H1 (cell line): ENCODE measurements at regions not wholly inside any gene's neighbourhood (a gene's known extent, or its start where the extent isn't known, plus 50 kb on each side); places are given as distances from the start of the nearest gene placed in this dataset.

ENCODE experiments used
- CTCF ChIA-PET: fragments of 300-600 bp; sonication (Branson Sonifier 250); formaldehyde crosslinking; loops from one replicate; lab custom pipeline; 2021; ENCODE audit not compliant: partially characterized antibody; lab: Charles Lee
- POLR2A ChIA-PET: fragments of 300-600 bp; sonication (Branson Sonifier 250); formaldehyde crosslinking; loops from one replicate; lab custom pipeline; 2021; ENCODE audit warnings: inconsistent platforms; ENCODE audit not compliant: partially characterized antibody; lab: Charles Lee
- DNase-seq, 2 experiments: peaks; one replicate each; pipeline versions ENCODE4 v3.0.0 to v3.0.0-alpha.2; 2010 to 2022; ENCODE audit warnings: low spot score in 2 of 2, low read depth in 1 of 2, mixed read lengths in 1 of 2
- FAIRE-seq: peaks from 2 replicates; lab custom pipeline; 2011; peaks lifted over from hg19 to GRCh38; lab: Jason Lieb, UNC
- H2AFZ ChIP-seq: 2 replicates; pipeline ENCODE4 v1.8.1; 2012; ENCODE audit warnings: low read length, inconsistent platforms
- H2AK5ac ChIP-seq: 2 replicates; pipeline ENCODE4 v1.6.1; 2013; ENCODE audit warnings: low read depth, low read length
- H2BK120ac ChIP-seq: replicated peaks from 2 replicates; pipeline ENCODE3; 2013; ENCODE audit warnings: low read depth, low read length, inconsistent platforms
- H2BK12ac ChIP-seq: 2 replicates; pipeline ENCODE4 v1.6.1; 2013; ENCODE audit warnings: low read depth, low read length
- H2BK15ac ChIP-seq: 2 replicates; pipeline ENCODE4 v1.6.1; 2013; ENCODE audit warnings: low read length
- H2BK20ac ChIP-seq: 2 replicates; pipeline ENCODE4 v1.6.1; 2013; ENCODE audit warnings: low read length
- H2BK5ac ChIP-seq: 2 replicates; pipeline ENCODE4 v1.6.1; 2013; ENCODE audit warnings: low read depth, low read length
- H3K14ac ChIP-seq: 2 replicates; pipeline ENCODE4 v1.6.1; 2013; ENCODE audit warnings: inconsistent platforms; ENCODE audit not compliant: insufficient read length
- H3K18ac ChIP-seq: 2 replicates; pipeline ENCODE4 v1.6.1; 2013; ENCODE audit warnings: low read length; ENCODE audit errors: extremely low read depth
- H3K23ac ChIP-seq: 2 replicates; pipeline ENCODE4 v1.6.1; 2013; ENCODE audit warnings: inconsistent platforms; ENCODE audit not compliant: insufficient read length
- H3K23me2 ChIP-seq: 2 replicates; pipeline ENCODE4 v1.6.1; 2013; ENCODE audit warnings: low read depth, low read length
- H3K27ac ChIP-seq: 2 replicates; pipeline ENCODE4 v1.6.1; 2011; ENCODE audit warnings: low read depth, low read length, inconsistent platforms
- H3K27me3 ChIP-seq, 4 experiments: replicated peaks in 1 of 4; 1 replicate in 1 of 4; 2 replicates in 3 of 4; pipeline versions ENCODE4 v1.6.1 to v1.8.1; 2011 to 2013; ENCODE audit warnings: low read length in 3 of 4, mild to moderate bottlenecking in 3 of 4, inconsistent platforms in 2 of 4, mixed read lengths in 2 of 4, moderate library complexity in 1 of 4; ENCODE audit not compliant: control insufficient read depth in 3 of 4, insufficient read depth in 3 of 4; ENCODE audit errors: extremely low read depth in 1 of 4
- H3K36me3 ChIP-seq, 4 experiments: 2 replicates each; pipeline versions ENCODE4 v1.6.1 to v1.8.1; 2011 to 2013; ENCODE audit warnings: mild to moderate bottlenecking in 4 of 4, low read length in 3 of 4, moderate library complexity in 2 of 4, control low read depth in 1 of 4, inconsistent platforms in 1 of 4; ENCODE audit not compliant: insufficient read depth in 4 of 4, control insufficient read depth in 2 of 4
- H3K4ac ChIP-seq: replicated peaks from 2 replicates; pipeline ENCODE3; 2013; ENCODE audit warnings: low read length, low read depth, mixed read lengths, inconsistent platforms; ENCODE audit not compliant: insufficient read length
- H3K4me1 ChIP-seq, 4 experiments: replicated peaks in 1 of 4; 1 replicate in 1 of 4; 2 replicates in 3 of 4; pipeline versions ENCODE4 v1.6.1 to v1.8.1; 2011 to 2013; ENCODE audit warnings: low read length in 3 of 4, inconsistent platforms in 2 of 4, mixed read lengths in 1 of 4; ENCODE audit not compliant: insufficient read depth in 4 of 4, control insufficient read depth in 3 of 4
- H3K4me2 ChIP-seq, 2 experiments: 2 replicates each; pipeline versions ENCODE4 v1.6.1 to v1.8.1; 2011 to 2013; ENCODE audit warnings: low read depth in 2 of 2, low read length in 2 of 2, control low read depth in 1 of 2, inconsistent platforms in 1 of 2, mild to moderate bottlenecking in 1 of 2; ENCODE audit not compliant: insufficient read depth in 1 of 2
- H3K4me3 ChIP-seq, 4 experiments: fragments of 200-600, 300-600 bp in 1 of 4; sonication (generic), shearing (Covaris generic), sonication (Bioruptor Twin) in 1 of 4; 2 replicates each; pipeline versions ENCODE4 v1.5.1 to v1.8.1; 2011 to 2016; ENCODE audit warnings: low read length in 4 of 4, low read depth in 3 of 4, control low read depth in 2 of 4, inconsistent platforms in 2 of 4, mild to moderate bottlenecking in 2 of 4, mixed read lengths in 1 of 4, moderate library complexity in 1 of 4; ENCODE audit not compliant: insufficient read depth in 2 of 4; ENCODE audit errors: extremely low read depth in 1 of 4
- H3K56ac ChIP-seq: replicated peaks from 2 replicates; pipeline ENCODE3; 2013; ENCODE audit warnings: low read depth, mild to moderate bottlenecking, mixed read lengths, low read length, inconsistent platforms; ENCODE audit not compliant: insufficient read length
- H3K79me1 ChIP-seq: 2 replicates; pipeline ENCODE4 v1.6.1; 2013; ENCODE audit warnings: low read depth, low read length, control low read depth
- H3K79me2 ChIP-seq, 2 experiments: 2 replicates each; pipeline versions ENCODE4 v1.6.1 to v1.8.1; 2012 to 2013; ENCODE audit warnings: low read length in 2 of 2, mild to moderate bottlenecking in 2 of 2, inconsistent platforms in 1 of 2; ENCODE audit not compliant: insufficient read depth in 2 of 2, control insufficient read depth in 1 of 2
- H3K9ac ChIP-seq, 4 experiments: replicated peaks in 1 of 4; 1 replicate in 1 of 4; 2 replicates in 3 of 4; pipeline versions ENCODE4 v1.6.1 to v1.8.1; 2011 to 2013; ENCODE audit warnings: low read depth in 3 of 4, low read length in 3 of 4, control low read depth in 2 of 4, mild to moderate bottlenecking in 2 of 4, moderate library complexity in 2 of 4, inconsistent platforms in 1 of 4; ENCODE audit errors: extremely low read depth in 1 of 4
- H3K9me3 ChIP-seq, 2 experiments: 2 replicates each; pipeline versions ENCODE4 v1.6.1 to v1.8.1; 2012 to 2013; ENCODE audit warnings: mild to moderate bottlenecking in 2 of 2, moderate library complexity in 2 of 2, control low read depth in 1 of 2, inconsistent platforms in 1 of 2, low read depth in 1 of 2, low read length in 1 of 2, mixed read lengths in 1 of 2; ENCODE audit not compliant: insufficient read depth in 2 of 2
- H4K20me1 ChIP-seq, 2 experiments: replicated peaks in 1 of 2; 2 replicates each; pipeline versions ENCODE3 to v1.8.1; 2011 to 2013; ENCODE audit warnings: inconsistent platforms in 2 of 2, low read length in 2 of 2, mild to moderate bottlenecking in 1 of 2; ENCODE audit not compliant: insufficient read depth in 2 of 2, control insufficient read depth in 1 of 2
- H4K5ac ChIP-seq: 2 replicates; pipeline ENCODE4 v1.6.1; 2013; ENCODE audit warnings: low read length, low read depth, mixed read lengths, inconsistent platforms; ENCODE audit not compliant: insufficient read length
- H4K8ac ChIP-seq: 2 replicates; pipeline ENCODE4 v1.8.0; 2013; ENCODE audit warnings: mild to moderate bottlenecking, moderate library complexity, low read length, inconsistent platforms; ENCODE audit not compliant: insufficient read depth; ENCODE audit errors: extremely low read depth
- H4K91ac ChIP-seq: replicated peaks from 2 replicates; pipeline ENCODE3; 2013; ENCODE audit warnings: low read length, mixed read lengths, inconsistent platforms; ENCODE audit not compliant: insufficient read length
- ASH2L ChIP-seq: fragments of 200-600, 300-600 bp; sonication (generic); IDR thresholded peaks from one replicate; pipeline ENCODE4 v1.7.1; 2017; ENCODE audit warnings: low read length
- BCL11A ChIP-seq, 2 experiments: IDR thresholded peaks; one replicate each; pipeline ENCODE4 v1.6.1; 2011; ENCODE audit warnings: low read depth in 2 of 2, low read length in 2 of 2, mild to moderate bottlenecking in 2 of 2
- CEBPB ChIP-seq: IDR thresholded peaks from 2 replicates; pipeline ENCODE4 v1.6.1; 2012; ENCODE audit warnings: low read depth, low read length
- CREB1 ChIP-seq: IDR thresholded peaks from 2 replicates; pipeline ENCODE4 v1.6.1; 2012; ENCODE audit warnings: inconsistent platforms
- CTBP2 ChIP-seq: IDR thresholded peaks from 2 replicates; pipeline ENCODE4 v1.7.0; 2011; ENCODE audit warnings: borderline replicate concordance, mild to moderate bottlenecking, moderate library complexity, mixed read lengths, low read length; ENCODE audit not compliant: insufficient read depth, insufficient read length
- FOSL1 ChIP-seq: IDR thresholded peaks from 2 replicates; pipeline ENCODE4 v1.6.1; 2011; ENCODE audit warnings: mild to moderate bottlenecking, low read depth, low read length, moderate library complexity; ENCODE audit not compliant: insufficient read depth
- GABPA ChIP-seq: IDR thresholded peaks from 2 replicates; pipeline ENCODE4 v1.6.1; 2011; ENCODE audit warnings: mild to moderate bottlenecking, low read length, moderate library complexity, borderline replicate concordance; ENCODE audit not compliant: insufficient read depth
- HDAC6 ChIP-seq: IDR thresholded peaks from one replicate; pipeline ENCODE4 v1.7.1; 2012; ENCODE audit warnings: low read depth, mild to moderate bottlenecking, inconsistent platforms, low read length, moderate library complexity
- JUND ChIP-seq: IDR thresholded peaks from 2 replicates; pipeline ENCODE4 v1.6.1; 2011; ENCODE audit warnings: mild to moderate bottlenecking, improper control_type of control experiment, low read length
- POLR2AphosphoS5 ChIP-seq: IDR thresholded peaks from 2 replicates; pipeline ENCODE4 v1.6.1; 2011; ENCODE audit warnings: low read depth, low read length
- RNF2 ChIP-seq: fragments of 200-900, 300-1000 bp; sonication (generic); IDR thresholded peaks from 2 replicates; pipeline ENCODE4 v1.7.1; 2016; ENCODE audit warnings: borderline replicate concordance, low read depth, mild to moderate bottlenecking, antibody characterized with exemption, low read length; ENCODE audit not compliant: poor library complexity, severe bottlenecking; ENCODE audit errors: missing control alignments
- SP4 ChIP-seq: IDR thresholded peaks from 2 replicates; pipeline ENCODE4 v1.6.1; 2012; ENCODE audit warnings: low read length, inconsistent platforms
- TCF12 ChIP-seq: IDR thresholded peaks from 2 replicates; pipeline ENCODE4 v1.6.1; 2011; ENCODE audit warnings: low read depth, mild to moderate bottlenecking, low read length
- WGBS, 2 experiments: shearing (Covaris generic) in 1 of 2; methylation state at CpG; one replicate each; pipeline versions ENCODE4 v1.1.6 to v1.1.7; 2013 to 2015; ENCODE audit warnings: low lambda C conversion rate in 2 of 2, mixed read lengths in 2 of 2, inconsistent platforms in 1 of 2, low coverage in 1 of 2, missing lambda C conversion rate in 1 of 2; ENCODE audit not compliant: insufficient replicate concordance in 2 of 2, insufficient coverage in 1 of 2, insufficient read length in 1 of 2; ENCODE audit errors: extremely low coverage in 1 of 2, missing lambda C conversion rate in 1 of 2; 5-methylcytosine and 5-hydroxymethylcytosine counted together

DNA sequence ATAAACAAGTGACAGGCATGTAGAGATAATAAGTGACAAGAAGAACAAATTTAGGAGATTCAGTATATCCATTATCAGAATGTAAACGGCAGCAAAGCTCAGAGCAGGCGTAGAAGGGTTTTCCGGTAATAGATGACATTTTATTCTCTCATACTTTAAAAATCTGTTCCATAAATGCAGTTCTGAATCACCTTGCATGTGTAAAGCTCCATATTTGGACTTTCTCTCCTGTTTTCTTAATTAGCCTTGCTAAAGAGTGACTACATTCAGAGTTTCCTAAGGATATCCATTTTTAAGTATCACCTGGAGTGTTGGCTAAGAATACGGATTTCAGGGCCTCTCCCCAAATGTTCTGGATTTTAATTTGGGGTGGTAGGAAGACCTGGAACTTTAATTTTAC is 122.0 kb downstream of the SPP2 start:
- Histone ChIP-seq H4K20me1 (no peaks in the 10 kb centered on the region), H2BK20ac (no peak overlapping the region), H4K5ac (no peak overlapping the region), H3K9me3 (no peaks in the 10 kb centered on the region), H2BK5ac (no peak overlapping the region), H3K36me3 (no peaks in the 10 kb centered on the region), H3K18ac (no peak overlapping the region), H3K9ac (no peak overlapping the region), H3K14ac (no peak overlapping the region), H4K91ac (no peak overlapping the region), H3K4me2 (no peak overlapping the region), H3K23ac (no peak overlapping the region), H3K4me1 (peaks cover 0 to 6% (median 0%) of the 10 kb centered on the region in 4 experiments; a peak in 4 of 7 replicates), H3K56ac (no peak overlapping the region), H3K27ac (no peak overlapping the region), H3K27me3 (no peaks in the 10 kb centered on the region), H3K23me2 (no peaks in the 10 kb centered on the region), H3K4ac (no peak overlapping the region), H2BK120ac (no peak overlapping the region), H3K79me2 (no peaks in the 10 kb centered on the region), H3K79me1 (no peaks in the 10 kb centered on the region), H3K4me3 (no peak overlapping the region), H2BK12ac (no peak overlapping the region), H2BK15ac (no peak overlapping the region), H2AK5ac (no peak overlapping the region), H4K8ac (no peak overlapping the region), H2AFZ (no peak overlapping the region)
- ChIA-PET CTCF (no interaction called here), POLR2A (interaction anchor here (1.3 kb wide), 1 partner anchor 325 kb away, joined by 3 read pairs; the partner anchor contains the start of gene ARL4C)
- no peak for DNase-seq
- FAIRE-seq, result no peak
- TF ChIP-seq CREB1 (no peak), GABPA (no peak), HDAC6 (no peak), CEBPB (no peak), JUND (no peak), TCF12 (no peak), POLR2AphosphoS5 (no peak), SP4 (no peak), ASH2L (no peak), RNF2 (no peak), FOSL1 (no peak), CTBP2 (no peak), BCL11A (IDR thresholded peaks at IDR 0.05; ENCODE audit: low read depth in 2 of 2, low read length in 2 of 2) (no peak)
- WGBS, 2 experiments, result 88% methylated on average over 4 of the region's 4 CpGs; no CpG with 5 or more reads in 1 of the 2 experiments
